ENCODE measurements at regions not wholly inside any gene's neighbourhood (a gene's known extent, or its start where the extent isn't known, plus 50 kb on each side); places are given as distances from the start of the nearest gene placed in this dataset.

- no peak for TF ChIP-seq POLR2A (IDR thresholded peaks at IDR 0.05)
- TF ChIP-seq CTCF (IDR thresholded peaks at IDR 0.05): no peak
These were observed 60.3 kb upstream of the MALRD1 start for GRCh38 chr10:18988338-18988737.

All from esophagus squamous epithelium (tissue), 4 donors.